Hematopoietic multipotent progenitor cell treated with erythropoietin and hydrocortisone succinate and interleukin-3 and kit ligand, for 15 days (in vitro differentiated cells): ENCODE measurements at regions not wholly inside any gene's neighbourhood (a gene's known extent, or its start where the extent isn't known, plus 50 kb on each side); places are given as distances from the start of the nearest gene placed in this dataset.
"Not testable (repeated sequence)": the region's sequence is repeated elsewhere in the genome, so short reads cannot be mapped to it uniquely, and the experiment has no call there.

Experiments
- DNase-seq: peaks from one replicate; pipeline ENCODE4 v3.0.0-alpha.2; 2015; ENCODE audit warnings: low spot score

- DNase-seq = no peak
These were observed 314.7 kb upstream of the REG3G start for GRCh38 chr2:78710632-78711375.

- DNase-seq = no peak
These were observed 310.2 kb upstream of the REG3G start for GRCh38 chr2:78715293-78715692.

GRCh38 chr2:78718024-78718423 is 307.5 kb upstream of the REG3G start:
- DNase-seq = no peak

GRCh38 chr2:78718473-78718872 is 307.0 kb upstream of the REG3G start:
- DNase-seq = no peak

- DNase-seq = no peak
These were observed 304.0 kb upstream of the REG3G start for GRCh38 chr2:78721355-78722033.

GRCh38 chr2:78734221-78734620 is 291.3 kb upstream of the REG3G start:
- DNase-seq = no peak

GRCh38 chr2:78739282-78739681 is 286.2 kb upstream of the REG3G start:
- no peak for DNase-seq

- DNase-seq = no peak
These were observed 275.9 kb upstream of the REG3G start for GRCh38 chr2:78749638-78750037.

- no peak for DNase-seq
These were observed 275.3 kb upstream of the REG3G start for GRCh38 chr2:78750219-78750618.

GRCh38 chr2:78754930-78755329 is 270.6 kb upstream of the REG3G start:
- DNase-seq = no peak

- DNase-seq = no peak
These were observed 268.3 kb upstream of the REG3G start for GRCh38 chr2:78757191-78757590.

- no peak for DNase-seq
These were observed 267.9 kb upstream of the REG3G start for GRCh38 chr2:78757640-78758039.

GRCh38 chr2:78758765-78759164 is 266.7 kb upstream of the REG3G start:
- not testable (repeated sequence) for DNase-seq

GRCh38 chr2:78766459-78766858 is 259.0 kb upstream of the REG3G start:
- DNase-seq = no peak

- DNase-seq = no peak
These were observed 257.5 kb upstream of the REG3G start for GRCh38 chr2:78768016-78768415.

- DNase-seq = no peak
These were observed 250.2 kb upstream of the REG3G start for GRCh38 chr2:78775291-78775690.

GRCh38 chr2:78778756-78779510 is 246.6 kb upstream of the REG3G start:
- no peak for DNase-seq

- no peak for DNase-seq
These were observed 245.7 kb upstream of the REG3G start for GRCh38 chr2:78779761-78780160.

- no peak for DNase-seq
These were observed 245.2 kb upstream of the REG3G start for GRCh38 chr2:78780256-78780655.

GRCh38 chr2:78780864-78781583 is 244.5 kb upstream of the REG3G start:
- DNase-seq = no peak

- DNase-seq = no peak
These were observed 243.3 kb upstream of the REG3G start for GRCh38 chr2:78782196-78782595.

- DNase-seq = no peak
These were observed 213.4 kb upstream of the REG3G start for GRCh38 chr2:78811955-78812610.
